Stimulated activated CD8-positive, alpha-beta memory T cell treated with anti-CD3 and anti-CD28 coated beads, Interleukin-2, amount 100 ng/mL, for 48 hours (primary cell): ENCODE measurements at regions not wholly inside any gene's neighbourhood (a gene's known extent, or its start where the extent isn't known, plus 50 kb on each side); places are given as distances from the start of the nearest gene placed in this dataset.

Experiments
- DNase-seq, 2 donors: peaks; one replicate each; pipeline ENCODE4 v3.0.0-alpha.2; 2020; ENCODE audit warnings: low read depth in 2 of 2

GRCh38 chr14:87171141-87171540, 821.8 kb downstream of the GALC start:
- no peak for DNase-seq

GRCh38 chr14:87170179-87170578, 822.8 kb downstream of the GALC start:
- no peak for DNase-seq

GRCh38 chr14:87169362-87169761, 823.6 kb downstream of the GALC start:
- DNase-seq, result no peak

- DNase-seq, result no peak
Measured at GRCh38 chr14:87161502-87161901, 831.5 kb downstream of the GALC start.

- no peak for DNase-seq
Measured at GRCh38 chr14:87160989-87161388, 832.0 kb downstream of the GALC start.

GRCh38 chr14:87158283-87158682, 834.7 kb downstream of the GALC start:
- DNase-seq, result no peak

- no peak for DNase-seq
Measured at GRCh38 chr14:87156878-87157277, 836.1 kb downstream of the GALC start.

GRCh38 chr14:87155856-87156488, 837.0 kb downstream of the GALC start:
- no peak for DNase-seq

- no peak for DNase-seq
Measured at GRCh38 chr14:87153901-87154300, 839.1 kb downstream of the GALC start.

GRCh38 chr14:87153391-87153790, 839.6 kb downstream of the GALC start:
- no peak for DNase-seq

GRCh38 chr14:87152693-87153092, 840.3 kb downstream of the GALC start:
- DNase-seq, result no peak

GRCh38 chr14:87149583-87150354, 843.2 kb downstream of the GALC start:
- no peak for DNase-seq

- no peak for DNase-seq
Measured at GRCh38 chr14:87148655-87149054, 844.3 kb downstream of the GALC start.

GRCh38 chr14:87142551-87143211, 850.3 kb downstream of the GALC start:
- DNase-seq, result no peak

GRCh38 chr14:87141801-87142200, 851.2 kb downstream of the GALC start:
- DNase-seq, result no peak

GRCh38 chr14:87139299-87139698, 853.7 kb downstream of the GALC start:
- DNase-seq, result no peak

GRCh38 chr14:87133073-87133801, 859.7 kb downstream of the GALC start:
- no peak for DNase-seq

- DNase-seq, result no peak
Measured at GRCh38 chr14:87131879-87132278, 861.1 kb downstream of the GALC start.

- no peak for DNase-seq
Measured at GRCh38 chr14:87122166-87122565, 870.8 kb downstream of the GALC start.

GRCh38 chr14:87121716-87122115, 871.3 kb downstream of the GALC start:
- DNase-seq, result no peak

GRCh38 chr14:87115234-87115633, 877.7 kb downstream of the GALC start:
- DNase-seq, result no peak

GRCh38 chr14:87113286-87113685, 879.7 kb downstream of the GALC start:
- no peak for DNase-seq
